Breast epithelium (tissue), 4 donors: ENCODE measurements at regions not wholly inside any gene's neighbourhood (a gene's known extent, or its start where the extent isn't known, plus 50 kb on each side); places are given as distances from the start of the nearest gene placed in this dataset.

Experiments
- DNase-seq, 2 donors: peaks; one replicate each; pipeline ENCODE4 v3.0.0-alpha.2; 2019; ENCODE audit warnings: low spot score in 2 of 2
- H3K27ac ChIP-seq, 2 donors: fragments of 200-600 bp; sonication (generic) in 1 of 2; one replicate each; pipeline ENCODE4 v1.5.1; 2016 to 2019; ENCODE audit warnings: mild to moderate bottlenecking in 1 of 2
- H3K27me3 ChIP-seq, 2 donors: fragments of 200-600 bp; sonication (generic) in 1 of 2; one replicate each; pipeline versions ENCODE4 v1.5.1 to v1.6.0; 2017 to 2019; ENCODE audit warnings: control low read depth in 1 of 2, mild to moderate bottlenecking in 1 of 2
- H3K36me3 ChIP-seq: fragments of 200-600 bp; one replicate; pipeline ENCODE4 v1.5.1; 2019
- H3K4me1 ChIP-seq, 2 donors: fragments of 200-600 bp; sonication (generic); one replicate each; pipeline ENCODE4 v1.5.1; 2016 to 2019; ENCODE audit warnings: control low read depth in 1 of 2
- H3K4me3 ChIP-seq, 3 donors: fragments of 200-600 bp; sonication (generic); 1 replicate in 2 of 3; 2 replicates in 1 of 3; pipeline ENCODE4 v1.5.1; 2016 to 2019; ENCODE audit warnings: mild to moderate bottlenecking in 3 of 3, moderate library complexity in 2 of 3
- H3K9me3 ChIP-seq, 2 donors: fragments of 200-600 bp; sonication (generic) in 1 of 2; one replicate each; pipeline ENCODE4 v1.5.1; 2016 to 2019; ENCODE audit warnings: control low read depth in 1 of 2
- POLR2A ChIP-seq: fragments of 450-650 bp; IDR thresholded peaks from one replicate; pipeline ENCODE4 v1.6.1; 2016; ENCODE audit warnings: antibody characterized with exemption, mild to moderate bottlenecking, moderate library complexity
- POLR2AphosphoS5 ChIP-seq, 3 donors: sonication (generic); formaldehyde crosslinking; IDR thresholded peaks; one replicate each; pipeline ENCODE4 v1.6.1; 2017; ENCODE audit warnings: antibody characterized with exemption in 3 of 3
- intact Hi-C: fragments of 100-400 bp; cut with DNase I; formaldehyde crosslinking; loops from one replicate; pipeline ENCODE4 v1.15.1; 2023; ENCODE audit warnings: low total_unique reads
- TF ChIP-seq, protein P1 (sequence below), 3 donors: fragments of 450-650 bp; IDR thresholded peaks; one replicate each; pipeline ENCODE4 v1.5.1; 2016 to 2017; ENCODE audit warnings: antibody characterized with exemption in 3 of 3, mild to moderate bottlenecking in 3 of 3, moderate library complexity in 3 of 3

DNA sequence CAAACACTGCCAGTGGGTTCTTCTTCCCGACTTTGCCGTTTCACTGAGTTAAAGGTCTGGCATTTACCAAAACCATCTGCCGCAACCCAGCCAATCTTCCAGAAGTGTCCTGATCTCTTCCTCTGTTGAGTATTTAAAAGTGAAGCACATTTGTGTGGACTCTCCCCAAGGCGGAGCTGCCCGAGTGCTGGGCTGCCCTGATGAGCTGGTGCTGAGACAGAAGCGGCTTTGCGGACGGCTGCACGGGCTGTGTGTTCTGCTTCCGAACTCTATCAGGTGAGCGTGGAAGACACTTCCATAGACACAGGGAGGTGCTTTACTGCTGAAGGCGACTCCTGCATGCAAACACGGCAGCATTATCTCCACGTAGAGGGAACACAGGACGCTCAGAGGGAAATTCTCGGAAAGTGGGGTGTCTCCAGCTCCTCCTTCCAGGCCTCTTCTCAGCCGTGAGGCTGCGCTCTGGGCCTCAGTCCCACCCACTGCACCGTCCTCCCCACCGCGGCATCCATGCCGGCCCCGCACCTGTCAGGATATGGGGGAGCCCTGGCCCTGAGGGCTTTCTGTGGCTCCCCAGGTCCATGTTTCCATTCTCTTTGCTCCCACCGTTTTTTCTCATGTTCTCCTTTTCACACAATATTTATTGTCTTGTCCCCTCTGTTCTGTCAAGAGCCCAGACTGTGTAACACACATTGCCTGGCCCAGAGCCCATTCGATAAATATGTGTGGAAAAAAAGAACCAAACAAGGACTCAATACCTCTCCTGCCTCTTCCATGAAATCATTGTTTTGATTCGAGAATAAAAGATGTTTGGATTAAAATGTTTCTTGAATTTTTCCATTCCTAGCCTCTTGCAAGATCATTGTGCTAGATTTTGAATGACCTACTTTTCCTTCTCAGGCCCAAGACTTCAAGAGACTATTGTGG lies 205.1 kb downstream of the DLL1 start:
- TF ChIP-seq POLR2A, result no peak
- TF ChIP-seq, protein P1, sequence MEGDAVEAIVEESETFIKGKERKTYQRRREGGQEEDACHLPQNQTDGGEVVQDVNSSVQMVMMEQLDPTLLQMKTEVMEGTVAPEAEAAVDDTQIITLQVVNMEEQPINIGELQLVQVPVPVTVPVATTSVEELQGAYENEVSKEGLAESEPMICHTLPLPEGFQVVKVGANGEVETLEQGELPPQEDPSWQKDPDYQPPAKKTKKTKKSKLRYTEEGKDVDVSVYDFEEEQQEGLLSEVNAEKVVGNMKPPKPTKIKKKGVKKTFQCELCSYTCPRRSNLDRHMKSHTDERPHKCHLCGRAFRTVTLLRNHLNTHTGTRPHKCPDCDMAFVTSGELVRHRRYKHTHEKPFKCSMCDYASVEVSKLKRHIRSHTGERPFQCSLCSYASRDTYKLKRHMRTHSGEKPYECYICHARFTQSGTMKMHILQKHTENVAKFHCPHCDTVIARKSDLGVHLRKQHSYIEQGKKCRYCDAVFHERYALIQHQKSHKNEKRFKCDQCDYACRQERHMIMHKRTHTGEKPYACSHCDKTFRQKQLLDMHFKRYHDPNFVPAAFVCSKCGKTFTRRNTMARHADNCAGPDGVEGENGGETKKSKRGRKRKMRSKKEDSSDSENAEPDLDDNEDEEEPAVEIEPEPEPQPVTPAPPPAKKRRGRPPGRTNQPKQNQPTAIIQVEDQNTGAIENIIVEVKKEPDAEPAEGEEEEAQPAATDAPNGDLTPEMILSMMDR (IDR thresholded peaks at IDR 0.05), result no peak
- no peak for TF ChIP-seq POLR2AphosphoS5 (IDR thresholded peaks at IDR 0.05)
- no peaks in the 10 kb centered on the region for H3K4me1 ChIP-seq
- intact Hi-C loops, result no loop called here
- H3K4me3 ChIP-seq, result no peak overlapping the region
- no peak for DNase-seq
- H3K9me3 ChIP-seq, result no peaks in the 10 kb centered on the region
- H3K36me3 ChIP-seq, result no peaks in the 10 kb centered on the region
- H3K27ac ChIP-seq, result peak overlapping the region in 1 of 2 donors; percentile 59
- H3K27me3 ChIP-seq, result no peaks in the 10 kb centered on the region

DNA sequence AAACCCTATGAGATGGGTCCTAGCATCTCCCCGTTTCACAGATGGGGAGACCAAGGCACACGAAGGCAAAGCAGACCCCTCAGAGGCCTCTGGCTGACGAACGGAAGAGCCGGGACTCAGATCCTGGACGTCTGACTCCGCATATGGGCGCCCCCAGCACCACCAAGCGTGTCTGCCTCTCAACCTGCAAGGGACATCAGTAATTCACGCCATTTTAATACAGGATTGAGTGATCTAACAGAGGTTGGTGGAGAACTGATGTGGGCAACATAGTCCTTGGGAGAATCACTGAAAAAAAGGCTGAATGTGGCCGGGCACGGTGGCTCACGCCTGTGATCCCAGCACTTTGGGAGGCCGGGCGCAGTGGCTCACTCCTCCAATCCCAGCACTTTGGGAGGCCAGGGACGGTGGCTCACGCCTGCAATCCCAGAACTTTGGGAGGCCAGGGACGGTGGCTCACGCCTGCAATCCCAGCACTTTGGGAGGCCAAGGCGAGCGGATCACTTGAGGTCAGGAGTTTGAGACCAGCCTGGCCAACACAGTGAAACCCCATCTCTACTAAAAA lies 206.6 kb downstream of the DLL1 start:
- Histone ChIP-seq H3K27me3 (no peaks in the 10 kb centered on the region), H3K4me1 (no peaks in the 10 kb centered on the region), H3K9me3 (no peaks in the 10 kb centered on the region), H3K36me3 (no peaks in the 10 kb centered on the region), H3K27ac (no peak overlapping the region), H3K4me3 (no peak overlapping the region)
- peak in 1 of 2 donors; percentile 40 for DNase-seq
- TF ChIP-seq POLR2AphosphoS5 (IDR thresholded peaks at IDR 0.05), result no peak
- TF ChIP-seq, protein P1 (IDR thresholded peaks at IDR 0.05), result no peak
- TF ChIP-seq POLR2A, result no peak
- intact Hi-C loops, result no loop called here

DNA sequence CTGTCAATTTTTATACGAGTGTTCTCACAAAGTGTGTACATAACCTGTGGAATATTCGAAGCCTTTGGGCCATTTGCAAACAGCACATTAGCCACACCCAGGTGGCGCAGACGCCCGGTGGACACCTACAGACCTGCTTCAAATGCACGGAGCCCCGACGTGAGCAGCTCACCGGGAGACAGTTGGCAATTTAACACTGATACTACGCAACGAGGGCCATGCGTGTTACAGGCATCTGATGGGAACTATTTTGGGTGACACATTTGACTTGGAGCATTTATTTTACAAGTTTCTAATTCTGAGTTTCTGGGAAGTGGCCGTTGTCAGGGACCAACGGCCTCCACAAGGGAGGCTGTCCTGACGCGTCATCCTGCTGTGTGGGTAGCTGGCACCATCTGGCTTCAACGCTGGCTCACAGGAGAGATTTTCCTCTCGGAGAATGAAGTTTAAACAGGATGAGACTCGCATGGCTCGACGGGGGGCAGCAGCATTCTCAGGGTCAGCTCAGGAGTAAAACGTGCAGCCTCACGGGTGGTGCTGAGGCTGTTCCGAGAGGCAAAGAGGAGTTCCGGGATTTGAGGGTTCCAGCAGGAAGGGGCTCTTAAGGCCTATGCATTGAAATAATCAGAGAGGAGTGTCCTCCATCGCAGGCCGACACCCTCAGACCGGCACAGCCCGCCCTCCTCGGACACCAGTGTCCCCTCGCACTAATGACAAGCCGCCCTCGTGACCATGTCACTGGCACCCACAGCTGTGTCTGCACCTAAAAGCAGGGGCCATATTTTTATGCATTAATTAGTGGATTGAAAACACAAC lies 207.4 kb downstream of the DLL1 start:
- DNase-seq, result peak in 1 of 2 donors; percentile 51
- Histone ChIP-seq H3K4me3 (no peak overlapping the region), H3K36me3 (no peaks in the 10 kb centered on the region), H3K27ac (no peak overlapping the region), H3K4me1 (no peaks in the 10 kb centered on the region), H3K27me3 (no peaks in the 10 kb centered on the region), H3K9me3 (no peaks in the 10 kb centered on the region)
- TF ChIP-seq POLR2A (no peak), POLR2AphosphoS5 (IDR thresholded peaks at IDR 0.05) (no peak)
- TF ChIP-seq, protein P1 (IDR thresholded peaks at IDR 0.05), result no peak
- intact Hi-C loops, result no loop called here

DNA sequence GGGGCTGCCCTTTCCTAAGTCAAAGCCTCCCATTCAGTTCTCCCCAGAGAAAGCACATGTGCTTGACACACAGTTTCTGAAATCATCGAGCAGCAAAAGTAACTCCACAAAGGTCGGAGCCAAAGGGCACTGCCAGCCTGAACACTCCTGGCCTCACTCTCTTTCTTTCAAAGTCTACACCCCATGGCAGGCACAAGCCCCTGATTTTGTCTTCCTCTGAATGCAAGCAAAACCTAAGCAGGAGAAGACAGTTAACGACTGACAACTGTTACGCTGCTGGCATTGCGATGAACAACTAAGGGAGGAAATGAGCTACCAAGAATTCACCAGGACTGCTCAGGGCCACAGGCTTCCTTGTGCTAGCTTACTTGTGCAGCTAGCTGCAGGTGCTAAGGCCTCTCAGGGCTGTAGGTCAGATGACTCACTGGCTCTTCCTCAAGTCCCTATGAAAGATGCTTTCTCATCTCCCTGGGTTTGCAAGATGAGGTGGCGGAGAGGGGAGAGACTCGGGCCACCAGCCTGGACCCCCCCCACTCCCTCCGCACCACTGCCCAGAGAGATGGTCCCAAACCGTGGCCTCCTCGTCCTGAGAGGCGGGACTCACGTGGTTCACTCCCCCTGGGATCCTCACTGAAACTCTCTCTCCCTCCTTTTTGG lies 208.2 kb downstream of the DLL1 start:
- Histone ChIP-seq H3K4me1 (no peaks in the 10 kb centered on the region), H3K4me3 (no peak overlapping the region), H3K9me3 (no peaks in the 10 kb centered on the region), H3K27me3 (no peaks in the 10 kb centered on the region), H3K27ac (no peak overlapping the region), H3K36me3 (no peaks in the 10 kb centered on the region)
- TF ChIP-seq POLR2A, result no peak
- no peak for TF ChIP-seq POLR2AphosphoS5 (IDR thresholded peaks at IDR 0.05)
- TF ChIP-seq, protein P1 (IDR thresholded peaks at IDR 0.05), result no peak
- DNase-seq, result peak in 1 of 2 donors; percentile 40
- intact Hi-C loops, result no loop called here
